ENCODE measurements at regions not wholly inside any gene's neighbourhood (a gene's known extent, or its start where the extent isn't known, plus 50 kb on each side); places are given as distances from the start of the nearest gene placed in this dataset.
A peak's percentile ranks its signal among the peaks of the same experiment; 100 is the strongest.

DNA sequence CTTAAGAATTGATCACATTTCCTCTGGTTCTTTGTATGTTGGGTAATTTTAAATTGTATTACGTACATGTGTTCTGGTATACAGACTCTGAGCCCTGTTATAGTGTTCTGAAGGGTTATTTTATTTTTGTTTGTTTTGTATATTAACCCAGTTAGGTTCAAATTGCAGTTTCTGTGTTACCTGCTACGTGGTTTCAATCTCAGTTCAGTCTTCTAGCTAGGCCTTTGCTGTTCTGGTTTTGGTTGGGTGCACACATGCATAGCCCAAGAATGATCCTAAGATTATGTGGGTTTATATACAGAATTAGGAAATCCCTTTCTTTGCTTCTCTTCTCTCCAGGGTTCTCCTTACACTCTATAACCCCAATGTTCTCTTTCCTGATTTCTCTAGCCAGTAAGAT, 161.0 kb downstream of the PPP1R2C start:
- no peak for DNase-seq

DNA sequence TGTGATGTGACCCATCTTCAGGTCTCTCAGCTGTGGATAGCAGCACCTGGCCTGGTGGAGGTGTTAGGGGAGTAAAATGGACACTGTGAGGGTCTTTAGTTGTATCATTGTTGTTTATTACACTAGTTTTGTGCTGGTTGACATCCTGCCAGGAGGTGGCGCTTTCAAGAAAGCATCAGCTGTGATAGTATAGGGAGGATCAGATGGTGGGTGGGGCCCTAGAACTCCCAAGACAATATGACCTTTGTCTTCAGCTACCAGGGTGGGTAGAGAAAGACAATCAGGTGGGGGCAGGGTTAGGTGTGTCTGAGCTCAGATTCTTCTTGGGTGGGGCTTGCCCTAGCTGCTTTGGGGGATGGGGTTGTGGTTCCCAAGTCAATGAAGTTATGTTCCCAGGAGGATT, 162.8 kb downstream of the PPP1R2C start:
- DNase-seq: no peak

DNA sequence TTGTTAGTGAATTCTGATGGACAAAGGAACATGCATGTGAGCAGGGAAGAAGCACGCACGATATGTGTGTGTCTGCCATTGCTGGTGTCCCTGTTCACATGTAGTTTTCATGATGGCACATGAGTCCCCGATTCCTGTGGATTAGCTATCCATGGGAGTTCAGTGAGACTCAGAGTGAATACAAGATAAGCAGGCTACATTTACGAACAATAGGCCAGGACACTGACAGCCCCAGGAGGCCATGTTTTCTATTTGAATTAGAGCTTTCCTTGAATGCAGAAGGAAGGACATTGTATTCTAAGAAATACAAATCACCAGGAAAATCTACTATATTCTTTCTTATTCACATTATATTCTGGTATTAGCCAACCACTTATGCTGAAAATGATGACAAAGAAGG, 171.4 kb downstream of the PPP1R2C start:
- DNase-seq: no peak

DNA sequence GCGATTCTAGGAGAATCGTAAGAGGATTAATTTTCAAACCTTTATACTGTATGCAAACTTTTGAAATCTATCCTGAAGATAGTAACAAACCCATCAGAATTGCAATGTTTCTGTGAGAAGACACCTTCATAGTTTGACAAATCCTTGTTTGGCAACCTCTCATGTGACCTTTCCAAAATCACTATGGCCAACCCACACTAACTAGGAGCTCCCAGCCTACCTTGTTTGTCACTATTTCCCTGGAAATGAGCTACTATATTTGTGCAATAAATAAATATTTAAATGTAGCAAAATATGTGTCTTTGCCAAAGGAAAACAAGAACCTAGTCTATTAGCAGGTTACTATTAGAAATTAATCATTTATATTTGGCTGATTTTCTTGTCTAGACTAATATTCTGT, 173.7 kb downstream of the PPP1R2C start:
- DNase-seq: no peak

DNA sequence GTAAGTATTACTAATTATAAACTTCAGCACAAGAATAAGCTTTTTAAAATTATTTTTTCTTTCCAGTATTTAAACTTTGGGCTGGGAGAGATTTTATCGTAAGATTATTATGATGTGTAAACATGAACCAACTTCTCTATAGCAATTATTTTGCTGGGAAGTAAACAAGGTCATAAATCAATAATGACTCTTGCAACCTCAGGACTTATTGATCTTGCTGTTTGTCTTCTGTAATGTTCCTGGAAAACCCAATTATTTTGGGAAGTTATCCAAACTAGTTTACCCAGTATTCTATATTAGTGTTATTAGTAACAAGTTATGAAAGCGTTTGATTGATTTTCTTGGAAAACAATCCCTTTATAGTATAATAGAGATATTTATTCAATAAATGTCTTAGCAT, 174.9 kb downstream of the PPP1R2C start:
- no peak for DNase-seq

DNA sequence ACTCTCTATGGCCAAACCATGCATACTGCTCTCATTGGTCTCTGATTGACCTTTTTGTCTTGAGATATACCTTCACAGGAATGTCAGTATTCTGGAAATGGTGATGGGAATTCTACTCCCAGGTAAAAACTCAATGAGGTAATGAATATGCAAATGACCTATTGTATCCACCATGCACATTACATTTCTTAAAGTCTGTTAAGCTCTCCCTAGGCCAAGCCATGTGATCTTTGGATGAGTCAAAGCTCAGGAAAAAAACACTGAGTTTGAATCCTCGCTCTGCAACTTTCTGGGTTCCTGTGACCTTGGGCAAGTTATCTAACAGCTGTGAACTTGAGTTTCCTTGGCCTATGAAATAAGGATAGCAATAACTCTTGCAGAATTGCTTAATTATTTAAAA, 175.4 kb downstream of the PPP1R2C start:
- DNase-seq: no peak

DNA sequence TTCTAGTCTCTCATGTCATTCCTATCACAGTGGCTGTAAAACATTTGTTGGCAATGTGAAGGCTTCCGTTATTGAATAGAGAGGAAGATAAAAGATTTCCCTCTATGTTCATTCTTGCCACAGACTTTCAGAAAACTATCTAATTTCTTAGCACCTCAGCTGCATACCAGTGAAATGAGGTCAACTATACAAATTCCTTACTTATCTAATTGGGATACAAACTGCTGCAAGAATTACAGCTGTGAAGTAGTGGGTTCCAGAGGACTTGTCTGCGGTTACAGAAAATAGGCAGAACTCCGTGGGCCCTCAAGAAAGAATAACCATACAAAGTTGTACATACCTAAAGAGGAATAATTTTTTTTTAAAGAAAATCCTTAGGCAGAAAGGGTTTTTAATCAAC, 175.8 kb downstream of the PPP1R2C start:
- DNase-seq: peak; percentile 2

DNA sequence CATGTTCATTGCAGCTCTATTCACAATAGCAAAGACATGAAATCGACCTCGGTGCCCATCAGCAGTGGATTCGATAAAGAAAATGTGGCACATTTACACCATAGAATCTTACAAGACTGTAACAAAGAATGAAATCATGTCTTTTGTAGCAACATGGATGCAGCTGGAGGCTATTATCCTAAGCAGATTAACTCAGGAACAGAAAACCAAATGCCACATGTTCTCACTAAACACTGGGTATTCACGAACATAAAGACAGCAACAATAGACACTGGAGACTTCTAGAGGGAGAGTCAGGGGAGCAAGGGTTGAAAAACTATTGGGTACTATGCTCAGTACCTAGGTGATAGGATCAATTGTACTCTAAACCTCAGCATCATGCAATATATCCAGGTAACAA, 180.5 kb downstream of the PPP1R2C start:
- DNase-seq: no peak

DNA sequence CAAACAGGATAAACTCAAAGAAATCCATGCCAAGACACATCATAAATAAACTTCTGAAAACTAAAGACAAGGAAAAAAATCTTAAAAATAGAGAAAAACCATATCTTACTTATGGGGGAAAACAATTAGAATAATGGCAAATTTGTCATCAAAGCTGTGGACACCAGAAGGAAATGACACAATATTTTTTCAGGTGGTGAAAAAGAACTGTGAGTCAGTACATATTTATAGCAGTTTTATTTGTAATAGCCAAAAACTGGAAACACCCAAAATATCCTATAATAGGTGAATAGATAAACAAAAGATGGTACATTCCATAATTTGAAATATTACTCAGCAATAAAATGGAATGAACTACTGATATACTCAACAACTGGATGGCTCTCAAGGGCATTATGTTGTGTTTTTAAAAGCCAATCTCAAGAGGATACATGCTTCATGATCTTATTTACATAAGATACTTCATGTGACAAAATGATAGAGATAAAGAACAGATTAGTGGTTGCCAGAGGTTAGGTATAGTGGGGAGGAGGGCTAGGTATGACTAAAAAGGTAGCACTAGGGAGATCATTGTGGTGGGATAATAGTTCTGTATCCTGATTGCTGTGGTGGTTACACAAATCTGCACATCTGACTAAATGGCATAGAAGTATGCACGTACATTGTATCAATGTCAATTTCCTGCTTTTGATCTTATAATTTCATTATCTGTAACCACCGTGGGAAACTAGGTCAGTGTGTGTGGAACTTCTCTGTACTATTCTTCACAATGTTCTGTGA, 191.9 kb downstream of the PPP1R2C start:
- no peak for DNase-seq

DNA sequence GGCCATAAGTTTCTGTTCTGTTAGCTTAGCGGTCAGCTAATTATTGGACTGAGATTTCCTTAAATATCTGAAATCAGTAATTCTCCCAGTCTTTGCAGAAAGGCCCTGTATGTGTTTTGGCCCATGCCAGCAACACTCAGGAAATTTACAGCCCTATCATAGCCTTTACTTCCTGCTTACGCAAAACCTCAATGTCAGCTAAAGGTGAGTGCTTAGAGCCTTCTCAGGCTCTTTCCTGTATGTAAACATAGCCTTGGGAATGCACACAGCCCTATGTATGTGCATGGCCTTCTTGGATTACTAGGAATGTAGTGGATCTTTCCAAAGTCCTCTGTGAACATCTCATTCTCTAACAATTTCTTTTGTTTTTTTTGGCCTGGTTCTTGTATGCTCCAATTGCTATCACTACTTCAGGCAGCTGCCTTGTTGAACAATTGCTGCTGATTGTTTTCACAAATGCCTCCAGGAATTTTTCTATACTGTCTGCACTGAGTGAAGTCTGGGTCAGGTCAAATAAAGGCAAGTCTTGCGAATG, 200.0 kb downstream of the PPP1R2C start:
- no peak for DNase-seq

DNA sequence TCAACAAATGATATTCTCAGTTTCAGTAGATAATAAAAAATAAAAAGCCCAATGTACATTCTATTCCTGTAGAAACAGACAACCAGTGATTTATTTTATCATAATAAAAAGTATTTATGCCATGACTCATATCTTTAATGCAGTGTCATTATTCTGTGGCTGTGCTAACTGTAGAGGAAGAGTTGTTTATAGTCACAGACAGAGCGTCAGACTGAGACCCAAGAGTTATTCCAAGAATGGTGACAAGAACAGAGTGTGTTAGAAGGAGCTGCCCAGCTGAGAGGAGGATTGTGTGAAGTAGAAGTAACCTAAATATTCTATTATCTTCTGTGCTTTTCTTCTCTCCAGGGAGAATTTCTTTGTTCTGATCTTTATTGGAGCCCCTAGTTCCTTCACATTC, 210.7 kb downstream of the PPP1R2C start:
- no peak for DNase-seq

DNA sequence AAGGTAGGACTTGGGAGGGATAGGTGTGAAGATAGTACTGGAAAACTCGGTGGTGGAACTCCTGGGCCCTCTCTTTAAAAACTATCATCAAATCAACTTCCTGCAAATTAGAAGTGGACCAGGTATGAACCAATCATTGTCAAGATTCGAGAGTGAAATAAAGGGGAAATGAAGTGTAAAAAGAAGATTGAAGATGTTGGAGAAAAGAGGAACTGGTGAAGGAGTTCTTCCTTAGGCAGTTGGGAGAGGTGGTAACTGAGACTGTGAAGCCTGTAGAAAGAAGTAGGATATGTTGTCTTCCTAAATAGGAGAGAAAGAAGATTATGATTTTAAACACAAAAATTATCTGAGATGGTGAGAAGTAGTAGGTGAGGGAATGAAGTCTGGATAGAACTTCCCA, 212.2 kb downstream of the PPP1R2C start:
- DNase-seq: no peak

DNA sequence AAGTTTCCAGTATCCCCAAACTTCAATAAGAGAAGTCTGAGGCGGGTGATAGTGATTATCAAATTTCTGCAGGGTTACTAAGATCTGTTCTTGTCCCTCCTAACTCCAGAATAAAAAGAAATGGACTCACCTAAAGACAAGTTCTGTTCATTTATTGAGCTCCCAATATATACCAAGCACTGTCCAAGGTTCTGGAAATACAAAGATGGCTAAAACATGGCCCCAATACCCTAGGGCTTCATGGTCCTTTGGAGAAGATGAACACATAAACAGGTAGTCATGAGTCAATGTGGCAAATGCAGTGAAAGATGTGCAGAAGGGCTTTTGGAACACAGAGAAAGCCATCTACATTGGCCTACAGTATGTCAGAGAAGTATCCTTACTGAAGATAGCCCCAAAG, 231.2 kb downstream of the PPP1R2C start:
- DNase-seq: no peak

DNA sequence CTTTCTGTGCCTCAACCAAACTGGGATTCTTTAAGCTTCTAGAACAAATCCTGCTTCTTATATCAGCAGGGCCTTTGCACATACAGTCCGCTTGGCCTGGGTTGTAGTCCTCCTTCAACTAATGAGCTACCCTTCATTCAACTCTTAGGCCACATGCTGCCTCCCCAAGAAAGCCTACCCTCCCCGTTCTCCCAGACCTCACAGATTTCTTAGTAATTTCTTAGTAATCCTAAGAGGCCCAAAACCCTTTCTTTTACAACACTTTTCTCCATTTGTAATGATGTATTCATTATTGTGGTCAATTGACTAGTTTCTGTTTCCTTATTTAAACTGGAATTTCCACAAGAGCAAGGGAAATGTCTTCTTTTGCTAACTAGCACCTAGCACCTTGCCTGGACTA, 233.1 kb downstream of the PPP1R2C start:
- no peak for DNase-seq

DNA sequence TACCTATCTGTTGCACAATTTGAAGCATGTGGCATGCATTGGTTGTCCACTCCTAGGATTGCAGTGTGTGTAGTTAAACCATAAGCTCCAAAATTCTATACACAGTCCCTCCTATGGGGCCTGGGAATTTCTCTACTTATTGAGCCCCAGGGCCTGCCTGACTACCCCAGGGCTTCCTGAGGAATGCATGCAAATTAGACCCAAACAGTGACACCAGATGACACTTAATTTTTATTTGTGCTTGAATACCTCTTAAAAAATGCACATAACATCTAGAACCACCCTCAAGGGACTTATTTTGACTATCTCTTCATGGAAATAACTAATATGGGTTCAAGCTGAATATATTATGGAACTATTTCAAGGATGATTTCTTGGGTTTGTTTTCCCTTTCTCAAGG, 236.4 kb downstream of the PPP1R2C start:
- DNase-seq: no peak

DNA sequence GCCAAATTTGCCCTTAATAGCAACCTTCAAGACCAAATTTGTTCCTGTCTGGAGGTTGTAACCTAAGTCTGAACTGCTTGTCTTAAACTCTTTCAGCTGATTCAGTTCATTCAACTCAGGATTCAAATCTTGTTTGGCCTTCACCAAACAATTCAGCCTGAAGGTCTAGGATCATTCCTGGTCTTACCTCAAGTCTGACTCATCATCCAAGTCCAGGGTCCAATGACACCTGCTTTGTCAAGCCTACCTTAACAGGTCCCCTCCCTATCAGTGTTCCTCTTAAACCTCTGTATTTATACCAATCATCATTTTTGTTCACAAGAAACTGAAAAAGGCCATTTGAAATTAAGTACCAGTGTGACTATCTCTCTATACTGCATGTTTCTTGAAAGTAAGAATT, 237.8 kb downstream of the PPP1R2C start:
- DNase-seq: no peak

DNA sequence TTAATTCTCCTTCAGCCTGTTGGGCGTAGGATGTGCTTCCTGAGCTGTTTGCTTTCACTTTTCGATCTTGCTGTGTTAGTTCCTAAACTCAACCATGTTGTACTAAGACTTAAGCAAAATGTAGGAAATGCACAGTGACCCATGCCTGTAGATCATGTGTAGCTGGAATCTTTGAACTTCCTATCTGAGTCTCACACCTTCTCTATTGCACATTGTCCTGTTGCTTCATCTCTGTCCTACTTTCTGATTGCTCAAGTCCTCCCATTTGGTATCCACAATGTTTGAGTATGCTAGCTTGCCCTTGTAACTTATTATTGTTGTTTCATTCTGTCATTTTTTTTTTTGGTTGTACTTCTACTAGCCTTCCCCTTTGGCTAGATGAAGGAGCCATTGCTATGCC, 239.6 kb downstream of the PPP1R2C start:
- no peak for DNase-seq

DNA sequence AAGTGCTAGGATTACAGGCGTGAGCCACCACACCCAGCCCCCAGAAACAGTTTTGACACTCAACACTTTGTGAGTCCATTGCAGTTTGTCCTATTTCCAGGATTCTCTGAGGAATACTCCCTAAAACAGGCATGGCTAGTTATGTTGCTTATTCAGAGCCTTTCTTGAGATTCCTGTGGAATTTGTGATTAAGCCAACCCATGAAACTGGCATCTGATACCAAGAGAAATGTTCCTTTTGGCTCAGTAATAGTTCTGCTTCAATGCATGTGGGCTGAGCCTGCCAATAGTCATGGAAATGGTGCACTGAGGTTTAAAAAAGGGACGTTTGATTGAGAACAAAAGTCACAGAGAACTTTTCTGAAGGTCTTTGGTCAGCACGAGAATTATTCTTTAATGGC, 241.7 kb downstream of the PPP1R2C start:
- no peak for DNase-seq

DNA sequence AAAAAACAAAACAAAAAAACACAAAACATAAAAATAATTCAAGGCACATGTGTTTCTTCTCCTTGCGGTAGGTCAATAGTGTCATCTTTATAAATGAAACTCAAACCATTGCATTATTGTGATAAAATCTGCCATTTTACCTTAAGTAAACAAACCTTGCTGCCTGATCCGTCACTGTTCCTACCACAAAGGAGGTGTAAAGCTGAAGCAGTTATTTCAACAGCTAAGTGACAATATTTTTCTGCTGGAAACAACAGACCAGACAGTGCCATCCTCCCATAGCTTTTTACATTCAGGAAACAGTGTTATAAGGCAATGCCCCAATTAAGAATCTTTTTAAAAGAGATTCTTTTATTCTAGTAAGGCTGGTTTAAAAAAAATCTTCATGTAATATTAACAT, 242.7 kb downstream of the PPP1R2C start:
- no peak for DNase-seq

DNA sequence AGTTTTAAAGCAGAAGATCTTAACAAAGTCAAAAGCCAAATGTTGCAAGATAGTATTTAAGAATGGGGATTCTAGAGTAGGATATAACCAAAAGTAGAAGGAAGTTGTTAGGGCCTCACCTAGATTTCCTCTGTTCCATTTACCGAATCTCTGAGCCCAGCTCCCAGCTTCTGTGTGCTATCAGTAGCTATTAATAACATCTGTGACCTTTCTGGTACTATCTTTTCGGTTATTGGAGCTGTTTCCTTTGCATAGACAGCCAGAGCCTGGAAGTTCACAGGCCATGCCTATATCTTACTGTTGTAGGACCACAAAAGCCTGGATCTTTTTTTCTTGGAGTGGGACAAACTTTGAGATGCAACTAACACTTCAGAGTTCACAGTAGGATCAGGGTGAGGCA, 244.2 kb downstream of the PPP1R2C start:
- no peak for DNase-seq

DNA sequence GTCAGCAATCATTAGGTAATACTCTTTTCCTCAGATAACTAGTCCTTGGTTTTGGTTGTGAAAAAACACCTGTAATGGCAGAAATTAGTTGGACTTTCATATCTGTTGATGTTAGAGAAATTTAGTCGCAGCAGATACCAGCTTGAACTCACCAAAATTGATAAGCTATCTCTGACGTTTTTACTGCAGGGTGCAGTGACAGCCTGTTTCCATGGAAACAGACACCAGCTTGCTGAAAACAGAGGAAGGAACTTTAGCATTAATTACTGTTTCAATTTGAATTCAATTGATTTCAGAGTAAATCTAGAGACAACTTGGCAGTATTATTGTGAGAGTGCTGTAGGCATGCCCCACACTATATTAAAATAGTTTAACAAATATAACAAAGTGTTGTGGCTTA, 246.5 kb downstream of the PPP1R2C start:
- DNase-seq: no peak

DNA sequence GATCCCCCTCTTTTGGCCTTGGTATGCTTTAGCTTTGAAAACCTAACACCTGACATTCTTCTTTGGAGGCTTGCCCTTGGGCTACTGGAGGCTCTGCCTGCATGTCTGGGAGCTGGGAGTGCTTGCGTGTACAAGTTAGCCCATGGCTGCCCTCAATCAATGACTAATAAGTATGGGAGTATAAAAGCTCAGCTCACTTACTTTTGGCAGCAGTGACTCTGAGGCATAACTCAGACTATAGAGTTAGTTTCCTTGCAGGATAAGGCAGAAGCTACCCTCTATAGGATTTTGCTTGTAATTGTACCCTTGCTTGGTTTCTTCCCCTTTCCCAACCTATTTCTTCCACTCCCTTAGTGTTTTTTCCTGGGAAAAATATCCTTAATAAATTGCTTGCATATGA, 247.9 kb downstream of the PPP1R2C start:
- peak; percentile 58 for DNase-seq

DNA sequence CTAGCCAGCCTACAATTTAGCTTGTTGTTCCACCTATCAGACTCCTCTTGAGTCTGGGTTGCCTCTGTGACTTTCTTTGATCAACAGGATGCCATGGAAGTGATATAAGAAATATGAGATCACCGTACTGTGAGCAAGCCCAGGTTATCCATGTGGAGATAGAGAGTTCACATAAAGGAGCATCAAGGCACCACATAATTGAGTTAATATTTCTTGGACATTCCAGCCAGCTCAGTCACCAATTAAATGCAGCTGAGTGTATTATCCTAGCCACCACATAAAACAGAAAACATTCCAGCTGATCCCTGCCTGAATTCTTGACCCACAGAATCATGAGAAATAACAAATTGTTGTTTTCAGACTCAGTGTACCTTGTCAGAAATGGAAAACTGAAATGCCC, 253.6 kb downstream of the PPP1R2C start:
- peak; percentile 92 for DNase-seq

DNA sequence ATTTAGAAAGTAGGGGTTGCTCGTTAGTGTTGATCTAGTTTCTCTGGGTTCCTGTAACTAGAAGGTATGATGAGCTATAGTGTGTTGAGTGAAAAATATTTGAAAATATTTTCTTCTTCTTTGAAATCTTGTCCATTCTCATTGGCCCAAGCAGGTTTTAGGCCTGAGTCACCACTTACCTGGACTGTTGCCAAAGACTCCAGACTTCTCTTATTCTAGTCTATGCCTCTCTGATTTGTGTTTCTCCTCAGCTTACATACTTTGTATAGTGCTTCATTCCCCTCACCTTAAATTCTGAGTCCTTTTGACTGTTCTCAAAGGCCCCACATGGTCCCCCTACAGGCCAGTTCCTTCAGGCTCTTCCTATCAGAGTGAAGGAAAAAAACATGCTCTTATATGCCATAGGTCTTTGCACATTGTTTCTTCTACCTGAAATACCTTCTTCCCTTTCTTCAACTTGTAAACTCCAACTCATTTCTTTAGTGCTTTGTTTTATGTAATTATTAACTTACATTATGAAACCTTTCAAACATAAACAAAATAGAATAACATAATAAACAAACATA, 258.2 kb downstream of the PPP1R2C start:
- peak; percentile 15 for DNase-seq

DNA sequence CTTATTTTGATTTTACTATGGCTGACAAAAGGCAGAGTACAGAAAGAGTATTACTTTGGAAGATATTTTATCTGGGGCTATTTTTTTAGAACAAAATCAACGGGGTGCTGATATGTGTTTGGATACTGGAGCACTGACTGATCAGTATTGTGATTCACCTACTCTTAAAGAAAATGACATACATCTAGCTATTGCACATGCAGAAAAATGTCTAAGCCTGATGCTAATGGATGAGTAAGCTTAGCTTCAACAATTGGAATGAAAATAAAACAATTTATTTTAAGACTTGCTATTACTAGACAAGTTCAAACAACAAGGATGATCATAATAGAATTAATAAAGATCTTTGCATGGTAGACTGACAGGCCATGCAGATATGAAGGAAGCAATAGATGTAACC, 262.0 kb downstream of the PPP1R2C start:
- DNase-seq: no peak

All from kidney glomerular epithelial cell (primary cell).